ENCODE measurements at regions not wholly inside any gene's neighbourhood (a gene's known extent, or its start where the extent isn't known, plus 50 kb on each side); places are given as distances from the start of the nearest gene placed in this dataset.
"Not testable (repeated sequence)": the region's sequence is repeated elsewhere in the genome, so short reads cannot be mapped to it uniquely, and the experiment has no call there.

DNA sequence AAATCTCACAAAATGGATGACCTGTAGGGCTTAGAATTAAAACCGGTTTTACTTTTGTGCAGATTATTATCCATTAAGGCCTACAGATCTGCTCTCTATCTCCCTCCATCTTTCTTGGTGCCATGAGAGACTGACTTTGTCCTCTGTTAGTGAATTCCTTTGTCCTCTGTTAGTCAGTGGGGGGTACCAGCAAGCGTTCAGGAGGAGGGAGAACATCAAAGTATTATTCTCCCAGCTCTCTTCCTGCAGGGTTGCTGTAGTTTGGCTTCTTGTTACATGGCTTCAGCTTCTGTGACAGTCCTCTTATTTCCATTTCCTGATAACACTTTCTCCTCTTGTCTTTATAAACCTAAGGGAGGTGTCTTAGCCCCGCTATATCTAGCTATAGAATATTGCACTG, 850.5 kb upstream of the SEMA6A start:
- DNase-seq (ENCODE audit: low read depth): no peak

DNA sequence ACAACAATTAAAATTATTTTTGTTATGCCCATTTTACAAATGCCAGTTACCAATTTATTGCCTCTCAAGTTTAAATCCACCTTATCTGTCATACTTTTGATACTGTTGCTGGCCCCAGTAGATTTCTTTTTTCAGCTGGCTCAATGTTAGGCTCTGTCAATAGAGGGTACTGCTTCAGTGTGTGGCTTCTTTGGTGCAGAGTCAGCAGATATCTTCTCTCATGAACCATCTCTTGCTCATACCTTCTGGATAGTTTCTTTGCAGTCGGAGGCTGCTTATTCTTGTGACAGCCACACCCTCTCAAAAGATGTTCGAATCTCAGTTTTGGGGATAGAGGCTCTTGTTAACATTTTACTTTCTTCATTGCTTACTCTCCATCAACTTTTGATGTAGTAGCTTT, 849.9 kb upstream of the SEMA6A start:
- DNase-seq (ENCODE audit: low read depth): no peak

DNA sequence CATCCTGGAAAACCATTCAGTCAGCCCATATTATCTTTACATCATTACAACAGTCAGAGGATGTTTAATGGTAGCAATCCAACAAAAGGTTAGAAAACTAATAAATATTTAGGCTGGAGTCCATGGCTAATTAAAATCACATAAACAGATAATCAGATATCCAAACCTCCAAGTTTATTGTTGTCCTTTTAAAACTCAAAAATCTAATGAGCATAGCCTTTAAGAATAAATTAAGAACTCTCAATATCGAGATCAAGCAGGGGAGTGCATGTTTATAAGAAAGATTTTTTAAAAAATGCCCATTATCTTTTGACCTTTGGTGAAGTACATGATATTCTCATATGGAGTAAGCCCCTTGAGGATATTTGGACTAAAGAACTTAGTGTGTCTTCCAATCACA, 842.9 kb upstream of the SEMA6A start:
- no peak for DNase-seq (ENCODE audit: low read depth)

DNA sequence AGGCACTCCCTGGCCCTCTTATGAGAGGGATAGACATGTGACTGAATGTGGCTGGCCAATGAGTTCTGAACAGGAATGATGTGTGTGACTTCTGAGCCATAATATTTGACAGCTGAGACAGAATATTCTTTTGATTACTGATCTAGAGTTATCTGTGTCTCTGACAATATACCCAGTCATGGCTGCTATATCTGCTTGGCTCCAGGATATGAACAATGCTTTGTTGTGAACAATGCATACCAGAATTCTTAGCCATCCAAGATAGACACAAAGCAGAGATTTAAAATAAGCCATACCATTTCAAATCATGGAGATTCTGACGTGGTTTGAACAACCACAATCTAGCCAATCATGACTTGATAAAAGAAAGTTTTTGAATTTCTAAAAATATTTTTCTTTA, 840.3 kb upstream of the SEMA6A start:
- no peak for DNase-seq (ENCODE audit: low read depth)

DNA sequence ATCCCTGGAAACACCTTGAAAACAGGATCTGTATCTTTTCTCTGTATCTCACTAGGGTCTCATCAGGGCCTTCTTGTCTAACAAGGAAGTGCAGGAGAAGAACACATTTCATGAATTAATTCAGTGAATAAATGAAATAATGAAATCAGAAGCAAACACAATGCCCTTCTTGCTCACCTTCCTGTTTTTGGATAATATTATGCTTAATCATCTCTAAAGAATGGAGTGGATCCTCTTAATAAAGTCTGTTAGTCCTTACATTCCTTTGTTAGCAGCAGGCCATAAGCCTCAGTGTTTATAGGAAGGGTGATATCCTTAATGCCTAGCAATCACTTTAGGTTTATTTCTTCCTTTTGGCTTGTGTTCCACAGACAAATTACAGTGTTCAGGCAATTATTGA, 837.1 kb upstream of the SEMA6A start:
- no peak for DNase-seq (ENCODE audit: low read depth)

DNA sequence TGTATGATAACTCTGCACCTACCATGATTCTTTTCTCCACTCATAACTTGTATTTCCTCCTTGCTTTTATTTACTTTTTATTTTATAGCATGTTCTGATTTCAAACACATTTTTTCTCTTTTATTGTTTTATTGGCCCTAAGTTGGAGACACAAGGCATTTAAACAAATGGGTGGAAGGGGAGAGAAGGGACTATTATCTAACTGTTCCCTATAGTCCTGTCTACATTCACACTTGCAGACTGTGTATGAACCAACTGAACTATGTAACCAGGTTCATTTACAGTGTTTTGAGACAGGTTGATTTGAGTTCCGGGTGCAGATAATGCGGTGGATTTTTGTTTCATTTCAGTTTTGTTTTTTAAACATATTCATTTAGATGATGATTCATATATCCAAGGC, 830.6 kb upstream of the SEMA6A start:
- no peak for DNase-seq (ENCODE audit: low read depth)

DNA sequence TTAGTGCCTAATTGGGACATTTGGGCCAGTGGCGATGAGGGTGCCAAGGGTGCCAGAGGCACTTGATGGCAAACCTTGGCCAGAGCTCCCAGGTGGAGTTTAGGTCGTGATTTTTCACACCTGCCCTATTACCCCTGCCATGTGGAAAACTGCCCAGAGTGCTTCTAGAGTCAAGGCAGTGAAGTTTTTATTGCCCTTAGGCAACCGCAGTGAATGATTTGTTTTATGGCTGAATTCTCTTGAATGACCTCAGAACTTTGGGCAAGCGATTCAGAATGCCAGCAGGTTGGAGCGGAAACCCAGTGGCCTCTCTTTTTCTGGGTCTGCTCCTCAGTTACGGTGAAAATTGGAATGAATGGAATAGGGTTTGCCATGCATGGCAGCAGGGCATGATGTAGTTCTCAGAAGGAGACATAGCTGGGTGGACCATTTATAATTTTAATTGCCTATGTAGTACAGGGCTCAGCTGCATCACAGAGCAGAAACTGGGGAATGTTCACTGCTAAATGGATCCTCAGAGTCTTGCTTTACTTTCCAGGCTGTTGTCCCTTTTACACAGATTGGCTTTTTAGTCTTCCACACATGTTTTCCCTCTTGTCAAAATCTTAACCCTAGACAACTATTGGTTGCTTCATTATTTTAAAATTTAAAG, 820.0 kb upstream of the SEMA6A start:
- DNase-seq (ENCODE audit: low read depth): no peak

DNA sequence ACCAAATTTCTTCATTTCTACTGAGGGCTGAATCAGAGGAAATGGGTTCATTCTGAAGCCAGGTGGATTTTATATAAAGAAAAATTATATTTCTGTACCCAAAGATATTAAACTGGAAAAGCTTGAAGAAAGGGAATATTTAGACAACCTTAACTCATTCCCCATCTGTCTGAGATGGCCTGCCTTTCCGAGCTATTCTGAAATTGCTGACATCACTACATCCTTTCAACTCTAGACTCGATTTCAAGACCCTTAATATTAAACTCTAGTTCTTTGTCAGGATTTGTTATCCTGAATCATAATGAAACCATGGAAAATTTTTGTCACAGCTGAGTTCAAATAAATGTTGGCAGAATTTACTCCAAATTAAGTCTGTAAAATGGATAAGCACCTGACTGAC, 818.5 kb upstream of the SEMA6A start:
- no peak for DNase-seq (ENCODE audit: low read depth)

DNA sequence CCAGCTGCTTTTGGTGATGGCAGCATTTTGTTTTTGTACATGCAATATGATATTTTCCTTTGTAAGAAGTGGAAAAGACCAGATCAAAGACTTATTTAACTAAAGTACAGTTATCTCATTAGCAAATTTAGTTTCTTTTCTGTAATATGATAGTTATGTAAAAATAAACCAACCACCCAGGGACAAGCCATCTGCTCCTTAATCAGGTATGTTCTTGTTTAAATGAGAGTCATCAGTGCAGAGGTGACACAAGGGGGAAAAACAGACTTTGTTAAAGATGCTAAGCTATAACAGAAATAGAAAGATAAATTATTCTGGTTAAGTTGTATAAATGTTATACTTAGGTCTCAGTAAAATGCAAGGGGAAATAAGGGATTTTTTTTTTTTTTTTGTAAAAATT, 805.7 kb upstream of the SEMA6A start:
- no peak for DNase-seq (ENCODE audit: low read depth)

DNA sequence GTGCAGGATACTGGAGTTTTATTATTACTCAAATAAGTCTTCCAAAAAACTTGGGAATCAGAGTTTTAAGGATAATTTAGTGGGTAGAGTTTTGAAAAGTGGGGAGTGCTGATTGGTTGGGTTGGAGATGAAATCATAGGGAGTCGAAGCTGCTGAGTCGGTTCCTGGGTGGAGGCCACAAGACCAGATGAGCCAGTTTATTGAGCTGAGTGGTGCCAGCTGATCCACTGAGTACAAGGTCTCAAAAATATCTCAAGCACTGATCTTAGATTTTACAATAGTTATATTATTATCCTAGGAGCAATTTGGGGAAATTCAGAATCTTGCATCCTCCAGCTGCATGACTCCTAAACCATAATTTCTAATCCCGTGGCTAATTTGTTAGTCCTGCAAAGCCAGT, 804.9 kb upstream of the SEMA6A start:
- DNase-seq (ENCODE audit: low read depth): no peak

DNA sequence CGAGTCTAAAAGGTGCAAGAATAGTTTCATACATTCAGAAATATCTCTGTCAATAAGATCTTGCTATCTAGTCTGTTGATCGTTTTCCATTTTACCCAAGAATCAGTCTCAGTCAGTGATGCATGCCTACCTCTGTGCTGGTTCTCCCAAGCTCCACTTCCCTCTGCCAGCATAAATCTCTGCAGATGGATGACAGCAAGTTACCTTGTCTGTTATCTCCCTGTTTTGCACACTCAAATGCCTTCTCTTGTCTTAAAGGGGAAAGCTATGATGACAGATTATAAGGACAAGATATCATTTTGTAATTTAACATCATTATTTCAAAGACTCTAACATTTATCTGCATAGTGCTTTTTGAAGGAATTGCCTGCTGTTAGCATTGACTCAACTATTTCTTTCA, 802.1 kb upstream of the SEMA6A start:
- no peak for DNase-seq (ENCODE audit: low read depth)

DNA sequence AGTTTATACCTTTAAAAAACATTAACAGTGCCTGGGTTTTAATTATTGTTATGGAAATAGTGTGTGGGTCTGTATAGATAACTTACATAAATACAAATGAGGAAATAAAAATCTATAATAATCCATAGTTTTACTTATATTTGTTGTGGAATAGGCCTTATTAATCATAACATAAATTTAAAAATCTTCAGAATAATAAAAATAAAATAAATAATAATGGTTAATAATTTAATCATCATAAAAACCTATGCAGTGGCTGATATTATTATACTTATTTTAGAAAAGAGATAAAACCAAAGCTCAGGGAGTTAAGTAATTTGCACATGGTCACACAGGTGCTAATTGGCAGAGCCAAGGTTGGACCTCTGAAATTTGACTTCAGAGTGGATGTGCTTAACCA, 785.3 kb upstream of the SEMA6A start:
- no peak for DNase-seq (ENCODE audit: low read depth)

DNA sequence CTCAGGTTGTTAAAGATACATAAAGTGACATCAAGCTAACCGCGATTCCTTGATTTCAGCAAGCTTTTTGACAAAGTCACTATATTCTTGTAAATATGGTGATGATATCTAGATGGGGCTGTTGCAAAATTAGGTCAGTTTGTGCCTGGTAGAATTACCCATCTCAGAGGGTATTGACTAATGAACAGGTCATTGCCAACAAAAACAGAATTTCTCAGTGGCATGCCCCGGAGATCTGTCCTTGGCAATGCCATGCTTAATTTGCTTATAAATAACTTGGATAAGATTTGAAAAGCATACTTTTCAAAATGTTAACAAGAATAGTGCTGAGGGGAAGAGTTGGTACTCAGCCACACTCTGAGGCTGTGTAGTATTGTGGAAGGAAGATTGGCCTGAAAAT, 783.3 kb upstream of the SEMA6A start:
- DNase-seq (ENCODE audit: low read depth): no peak

DNA sequence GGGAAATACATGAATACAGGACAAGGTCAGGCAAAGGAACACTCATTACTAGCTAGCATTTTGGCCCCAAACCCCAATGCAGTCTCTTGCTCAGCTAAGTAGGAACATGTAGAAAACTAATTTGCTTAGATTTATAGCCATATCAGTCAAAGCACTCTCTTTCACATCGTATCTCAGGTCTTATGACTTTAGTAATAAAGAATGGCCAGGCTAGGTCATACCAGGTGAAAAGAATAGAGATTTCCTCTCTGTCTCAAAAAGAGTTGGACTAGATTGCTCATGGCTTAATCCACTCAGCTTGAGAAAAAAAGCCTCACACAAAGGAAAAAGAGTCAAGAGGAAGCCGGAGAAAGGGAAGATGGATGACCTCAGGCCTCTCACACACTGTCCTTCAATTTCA, 772.7 kb upstream of the SEMA6A start:
- DNase-seq (ENCODE audit: low read depth): no peak

DNA sequence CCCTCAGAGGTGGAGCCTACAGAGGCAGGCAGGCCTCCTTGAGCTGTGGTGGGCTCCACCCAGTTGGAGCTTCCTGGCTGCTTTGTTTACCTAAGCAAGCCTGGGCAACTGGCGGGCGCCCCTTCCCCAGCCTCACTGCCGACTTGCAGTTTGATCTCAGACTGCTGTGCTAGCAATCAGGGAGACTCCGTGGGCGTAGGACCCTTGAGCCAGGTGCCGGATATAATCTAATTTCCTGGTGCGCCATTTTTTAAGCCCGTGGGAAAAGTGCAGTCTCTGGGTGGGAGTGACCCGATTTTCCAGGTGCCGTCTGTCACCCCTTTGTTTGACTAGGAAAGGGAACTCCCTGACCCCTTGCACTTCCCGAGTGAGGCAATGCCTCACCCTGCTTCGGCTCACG, 769.1 kb upstream of the SEMA6A start:
- DNase-seq (ENCODE audit: low read depth): not testable (repeated sequence)

DNA sequence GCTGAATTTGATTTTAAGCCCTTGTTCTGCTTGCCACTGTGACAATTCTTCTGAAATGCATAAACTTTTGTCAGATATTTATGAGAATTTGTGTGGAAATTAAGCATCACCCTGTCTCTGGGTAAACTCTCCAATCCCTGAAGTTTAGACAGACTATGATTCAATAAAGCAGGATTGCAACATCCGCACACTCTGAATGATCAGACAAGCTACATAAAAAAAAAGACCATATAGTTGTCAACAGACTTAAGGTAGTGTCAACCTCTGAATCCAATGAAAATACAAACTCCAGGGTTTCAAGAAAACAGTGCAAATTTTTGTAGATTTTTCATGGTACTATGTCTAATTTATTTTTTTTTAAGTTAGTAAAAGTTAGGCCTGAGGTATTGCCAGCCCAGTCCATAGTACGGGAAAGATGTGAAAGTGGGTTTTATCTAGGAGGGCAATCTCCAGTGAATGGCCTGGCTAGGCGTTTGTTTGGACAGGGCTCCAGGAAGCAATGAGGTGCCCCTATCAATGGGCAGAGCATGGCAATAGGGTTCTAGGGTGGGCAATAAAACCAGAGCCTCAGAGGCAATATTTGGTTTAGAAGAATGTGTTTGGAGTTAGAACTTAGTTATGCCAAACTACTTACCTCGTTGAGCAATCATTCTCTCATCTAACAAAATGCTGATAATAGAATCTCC, 762.6 kb upstream of the SEMA6A start:
- DNase-seq (ENCODE audit: low read depth): no peak

DNA sequence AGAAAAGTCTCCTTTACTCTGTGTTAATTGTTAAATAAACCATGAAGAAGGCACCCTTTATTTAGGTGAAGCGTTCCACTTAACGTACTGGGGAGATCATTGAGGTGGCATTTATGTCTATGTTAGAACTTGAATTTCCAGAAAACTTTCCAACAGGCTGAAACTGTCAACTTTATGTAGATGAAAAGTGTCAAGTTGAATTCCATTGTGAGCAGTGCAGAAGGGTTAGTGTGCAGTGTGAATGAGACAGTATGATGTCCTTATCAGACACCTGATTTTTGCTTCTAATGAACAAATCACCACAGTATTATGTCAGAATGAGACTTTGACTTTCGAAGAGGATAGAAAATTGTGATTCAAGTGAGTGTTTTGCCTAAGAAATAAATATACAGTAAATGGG, 761.6 kb upstream of the SEMA6A start:
- DNase-seq (ENCODE audit: low read depth): no peak

DNA sequence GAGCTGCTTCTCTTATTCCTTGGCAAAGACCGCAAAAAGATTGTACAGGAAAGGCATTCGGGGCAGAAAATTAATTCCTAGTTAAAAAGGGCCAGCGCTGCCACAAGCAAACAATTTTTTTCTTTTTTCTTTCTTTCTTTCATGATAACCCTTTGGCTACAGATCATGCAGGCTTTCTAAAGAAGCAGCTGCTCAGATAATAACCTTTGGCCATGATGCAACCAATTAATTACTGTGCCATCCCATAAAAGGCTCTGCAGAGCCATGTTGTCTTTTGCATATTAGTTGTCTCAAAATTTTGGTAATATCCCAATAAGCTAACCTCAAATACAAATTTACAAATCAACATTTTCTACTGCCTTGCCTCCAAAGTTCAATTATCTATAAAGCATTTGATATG, 758.4 kb upstream of the SEMA6A start:
- no peak for DNase-seq (ENCODE audit: low read depth)

DNA sequence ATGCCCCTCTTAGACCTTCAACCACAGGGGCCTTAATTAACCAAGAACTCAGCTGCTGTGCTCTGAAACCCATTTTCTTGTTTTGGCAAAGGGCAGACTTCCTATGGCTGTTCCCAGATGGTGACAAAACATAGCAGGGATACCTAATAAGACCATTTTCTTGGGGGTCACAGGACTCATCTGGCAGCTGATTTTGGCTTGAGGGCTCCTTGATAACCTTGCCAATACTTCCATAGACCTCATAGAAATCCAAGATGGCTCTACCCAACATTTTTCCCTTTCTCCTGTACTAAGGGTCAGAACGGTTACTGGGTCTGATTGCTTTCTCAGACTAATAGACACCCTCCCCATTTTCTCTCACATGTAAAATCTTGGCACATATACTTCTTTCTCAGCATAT, 757.7 kb upstream of the SEMA6A start:
- no peak for DNase-seq (ENCODE audit: low read depth)

DNA sequence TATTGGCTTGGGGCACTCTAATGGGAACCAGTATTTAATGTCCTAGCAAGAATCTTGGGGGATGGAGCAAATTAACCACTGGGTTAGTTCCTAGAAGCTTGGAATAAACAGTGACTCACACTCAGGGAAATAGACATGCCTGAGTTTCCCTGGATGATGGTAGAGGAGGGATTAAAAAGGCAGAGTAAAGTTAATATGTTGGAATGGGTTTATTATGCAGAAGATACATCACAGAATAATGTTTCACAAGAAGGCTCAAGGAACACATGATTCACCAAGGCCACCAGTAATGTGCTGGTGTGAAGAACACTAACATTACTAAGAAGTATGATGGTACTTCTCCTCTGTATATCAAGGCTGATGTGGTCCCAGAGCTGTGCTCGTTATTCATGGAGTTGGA, 752.9 kb upstream of the SEMA6A start:
- no peak for DNase-seq (ENCODE audit: low read depth)

DNA sequence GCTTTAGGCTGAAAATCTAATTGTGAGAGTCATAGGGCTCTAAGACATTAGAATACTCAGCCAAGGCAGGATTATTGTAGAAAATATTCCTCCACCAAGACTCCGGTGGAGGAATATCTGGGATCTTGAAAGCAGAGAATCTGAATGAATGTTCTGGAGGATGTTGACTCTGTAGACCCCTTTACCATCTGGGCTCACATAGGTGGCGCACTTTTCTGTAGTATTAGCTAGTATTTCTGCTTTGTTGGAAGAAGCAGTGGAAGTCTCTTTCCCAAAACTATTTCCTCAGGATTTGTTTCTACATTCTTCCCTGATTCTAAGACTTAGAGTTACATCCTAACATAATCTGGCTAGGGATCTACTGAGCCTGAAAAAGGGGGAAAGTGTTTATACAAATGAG, 752.4 kb upstream of the SEMA6A start:
- DNase-seq (ENCODE audit: low read depth): no peak

DNA sequence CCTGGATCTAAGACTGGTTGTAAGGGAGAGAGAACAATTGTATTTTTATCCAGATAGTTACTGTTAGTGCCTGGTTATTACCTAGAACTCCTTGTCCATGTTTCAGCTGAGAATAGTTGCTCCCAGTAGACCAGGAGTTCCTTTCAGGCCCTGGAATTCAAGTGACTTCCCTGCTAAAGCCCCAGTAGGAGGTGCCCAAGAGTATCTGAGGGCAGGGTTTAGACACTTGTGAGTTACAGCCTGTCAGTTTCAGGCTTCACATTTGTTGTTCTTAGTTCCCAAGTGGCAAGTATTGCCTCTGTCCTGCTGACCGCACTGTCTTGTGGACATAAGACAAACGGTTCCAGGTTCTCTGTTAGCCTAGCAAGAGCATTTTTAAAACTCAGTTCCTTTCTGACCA, 743.9 kb upstream of the SEMA6A start:
- DNase-seq (ENCODE audit: low read depth): no peak

DNA sequence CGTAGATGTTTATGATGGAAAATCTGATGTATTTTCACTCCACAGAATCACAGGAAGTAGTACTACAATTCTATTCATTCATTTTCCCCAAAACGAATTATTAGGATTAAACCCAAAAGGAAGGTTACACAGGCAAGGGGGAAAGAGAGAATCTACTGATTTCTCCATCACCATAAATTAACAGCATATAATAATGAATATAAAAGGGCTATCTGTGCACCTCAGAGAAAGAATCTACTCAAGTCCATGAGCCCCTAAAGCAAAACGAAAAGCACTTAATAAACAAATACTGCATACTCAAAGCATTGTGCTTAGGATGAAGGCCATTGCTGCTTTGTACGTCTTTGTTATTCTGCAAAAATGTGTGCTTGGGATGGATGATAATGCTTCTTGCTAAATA, 740.5 kb upstream of the SEMA6A start:
- DNase-seq (ENCODE audit: low read depth): no peak

DNA sequence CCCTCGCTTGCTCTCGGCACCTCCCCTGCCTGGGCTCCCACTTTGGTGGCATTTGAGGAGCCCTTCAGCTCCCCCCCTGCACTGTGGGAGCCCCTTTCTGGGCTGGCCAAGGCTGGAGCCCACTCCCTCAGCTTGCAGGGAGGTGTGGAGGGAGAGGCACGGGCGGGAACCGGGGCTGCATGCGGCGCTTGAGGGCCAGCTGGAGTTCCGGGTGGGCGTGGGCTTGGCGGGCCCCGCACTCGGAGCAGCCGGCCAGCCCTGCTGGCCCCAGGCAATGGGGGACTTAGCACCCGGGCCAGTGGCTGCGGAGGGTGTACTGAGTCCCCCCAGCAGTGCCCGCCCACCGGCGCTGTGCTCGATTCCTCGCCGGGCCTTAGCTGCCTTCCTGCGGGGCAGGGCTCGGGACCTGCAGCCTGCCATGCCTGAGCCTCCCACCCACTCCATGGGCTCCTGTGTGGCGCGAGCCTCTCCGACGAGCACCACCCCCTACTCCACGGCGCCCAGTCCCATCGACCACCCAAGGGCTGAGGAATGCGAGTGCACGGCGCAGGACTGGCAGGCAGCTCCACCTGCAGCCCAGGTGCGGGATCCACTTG, 730.0 kb upstream of the SEMA6A start:
- not testable (repeated sequence) for DNase-seq (ENCODE audit: low read depth)
